Endodermal cell (in vitro differentiated cells): ENCODE measurements at regions not wholly inside any gene's neighbourhood (a gene's known extent, or its start where the extent isn't known, plus 50 kb on each side); places are given as distances from the start of the nearest gene placed in this dataset.
A peak's percentile ranks its signal among the peaks of the same experiment; 100 is the strongest.

ENCODE experiments used
- DNase-seq: peaks from one replicate; pipeline ENCODE4 v3.0.0-alpha.2; 2017
- H3K27ac ChIP-seq: 2 replicates; pipeline ENCODE4 v1.5.1; 2013; ENCODE audit warnings: mild to moderate bottlenecking, low read depth, low read length, moderate library complexity
- H3K27me3 ChIP-seq: 2 replicates; pipeline ENCODE4 v1.6.1; 2013; ENCODE audit warnings: mild to moderate bottlenecking, low read length, moderate library complexity; ENCODE audit not compliant: insufficient read depth, control insufficient read depth, poor library complexity, severe bottlenecking
- H3K36me3 ChIP-seq: 2 replicates; pipeline ENCODE4 v1.7.0; 2013; ENCODE audit warnings: mild to moderate bottlenecking, low read length, moderate library complexity; ENCODE audit not compliant: control insufficient read depth, insufficient read depth
- H3K4me1 ChIP-seq: one replicate; pipeline ENCODE4 v1.7.0; 2013; ENCODE audit warnings: low read length; ENCODE audit not compliant: control insufficient read depth, insufficient read depth
- H3K4me3 ChIP-seq: 2 replicates; pipeline ENCODE4 v1.5.1; 2013; ENCODE audit warnings: mild to moderate bottlenecking, low read length, moderate library complexity
- H3K9ac ChIP-seq: 2 replicates; pipeline ENCODE4 v1.6.1; 2013; ENCODE audit warnings: mild to moderate bottlenecking, low read length, moderate library complexity; ENCODE audit not compliant: poor library complexity, severe bottlenecking; ENCODE audit errors: extremely low read depth
- H3K9me3 ChIP-seq: 2 replicates; pipeline ENCODE4 v1.6.1; 2013; ENCODE audit warnings: mild to moderate bottlenecking, low read length, moderate library complexity; ENCODE audit not compliant: control insufficient read depth
- H3K27ac Mint-ChIP-seq: 2 replicates; pipeline ENCODE4 v1.8.0; 2020; ENCODE audit warnings: mixed read lengths
- H3K27me3 Mint-ChIP-seq: 2 replicates; pipeline ENCODE4 v1.8.0; 2021; ENCODE audit warnings: mild to moderate bottlenecking, mixed read lengths; ENCODE audit not compliant: insufficient read depth
- H3K36me3 Mint-ChIP-seq: 2 replicates; pipeline ENCODE4 v1.8.0; 2020; ENCODE audit warnings: low read depth, mixed read lengths
- H3K4me1 Mint-ChIP-seq: 2 replicates; pipeline ENCODE4 v1.8.0; 2020; ENCODE audit warnings: mixed read lengths
- H3K4me3 Mint-ChIP-seq: 2 replicates; pipeline ENCODE4 v1.8.0; 2020; ENCODE audit warnings: mild to moderate bottlenecking, moderate library complexity, mixed read lengths
- H3K9me3 Mint-ChIP-seq: 2 replicates; pipeline ENCODE4 v1.8.0; 2020; ENCODE audit warnings: mild to moderate bottlenecking, mixed read lengths
- WGBS, 2 experiments: methylation state at CpG; one replicate each; pipeline versions ENCODE4 v1.1.5 to v1.1.7; 2013; ENCODE audit warnings: missing lambda C conversion rate in 2 of 2, mixed read lengths in 1 of 2; ENCODE audit not compliant: insufficient coverage in 1 of 2, insufficient read length in 1 of 2; 5-methylcytosine and 5-hydroxymethylcytosine counted together
- TF ChIP-seq, protein P1 (sequence below): fragments of 200-600 bp; sonication (generic); conservative IDR thresholded peaks from 2 replicates; pipeline ENCODE4 v1.5.0; 2021; ENCODE audit warnings: antibody characterized with exemption, mild to moderate bottlenecking

DNA sequence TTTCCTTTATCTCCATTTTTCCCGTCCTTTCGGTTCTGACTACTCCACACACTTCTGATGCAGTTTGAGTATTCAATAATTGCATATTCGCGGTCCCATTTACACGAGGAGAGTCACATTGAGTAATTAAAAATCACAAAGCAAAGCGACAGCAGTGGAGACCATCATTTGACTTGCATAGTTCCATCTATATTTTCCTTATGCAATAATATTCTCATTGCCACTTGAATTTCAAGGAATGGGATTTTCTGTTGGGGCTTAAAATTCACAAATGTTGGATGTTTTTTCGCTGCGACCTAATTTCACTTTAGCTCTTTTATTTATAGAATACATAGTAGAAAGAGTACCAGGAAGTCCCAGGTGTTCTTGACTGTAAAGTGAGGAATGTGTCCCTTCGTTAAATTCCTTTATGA lies 186.8 kb downstream of the ZEB2 start:
- no peak overlapping the region for H3K27ac ChIP-seq
- no peaks in the 10 kb centered on the region for H3K36me3 ChIP-seq
- H3K4me3 Mint-ChIP-seq, result peak overlapping the region; percentile 79
- peak overlapping the region; percentile 79 for H3K4me3 ChIP-seq
- no peak for DNase-seq
- peaks cover 8% of the 10 kb centered on the region for H3K27me3 Mint-ChIP-seq
- no peaks in the 10 kb centered on the region for H3K4me1 ChIP-seq
- H3K4me1 Mint-ChIP-seq, result peaks cover 19% of the 10 kb centered on the region
- TF ChIP-seq, protein P1, sequence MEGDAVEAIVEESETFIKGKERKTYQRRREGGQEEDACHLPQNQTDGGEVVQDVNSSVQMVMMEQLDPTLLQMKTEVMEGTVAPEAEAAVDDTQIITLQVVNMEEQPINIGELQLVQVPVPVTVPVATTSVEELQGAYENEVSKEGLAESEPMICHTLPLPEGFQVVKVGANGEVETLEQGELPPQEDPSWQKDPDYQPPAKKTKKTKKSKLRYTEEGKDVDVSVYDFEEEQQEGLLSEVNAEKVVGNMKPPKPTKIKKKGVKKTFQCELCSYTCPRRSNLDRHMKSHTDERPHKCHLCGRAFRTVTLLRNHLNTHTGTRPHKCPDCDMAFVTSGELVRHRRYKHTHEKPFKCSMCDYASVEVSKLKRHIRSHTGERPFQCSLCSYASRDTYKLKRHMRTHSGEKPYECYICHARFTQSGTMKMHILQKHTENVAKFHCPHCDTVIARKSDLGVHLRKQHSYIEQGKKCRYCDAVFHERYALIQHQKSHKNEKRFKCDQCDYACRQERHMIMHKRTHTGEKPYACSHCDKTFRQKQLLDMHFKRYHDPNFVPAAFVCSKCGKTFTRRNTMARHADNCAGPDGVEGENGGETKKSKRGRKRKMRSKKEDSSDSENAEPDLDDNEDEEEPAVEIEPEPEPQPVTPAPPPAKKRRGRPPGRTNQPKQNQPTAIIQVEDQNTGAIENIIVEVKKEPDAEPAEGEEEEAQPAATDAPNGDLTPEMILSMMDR, result no peak
- H3K27me3 ChIP-seq, result peaks cover 7% of the 10 kb centered on the region
- no peaks in the 10 kb centered on the region for H3K9me3 Mint-ChIP-seq
- peak overlapping the region; percentile 61 for H3K9ac ChIP-seq
- peak overlapping the region; percentile 94 for H3K27ac Mint-ChIP-seq
- WGBS, 2 experiments, result 51 to 67% methylated on average over 4 to 7 of the region's 9 CpGs
- no peaks in the 10 kb centered on the region for H3K36me3 Mint-ChIP-seq
- H3K9me3 ChIP-seq, result no peaks in the 10 kb centered on the region

DNA sequence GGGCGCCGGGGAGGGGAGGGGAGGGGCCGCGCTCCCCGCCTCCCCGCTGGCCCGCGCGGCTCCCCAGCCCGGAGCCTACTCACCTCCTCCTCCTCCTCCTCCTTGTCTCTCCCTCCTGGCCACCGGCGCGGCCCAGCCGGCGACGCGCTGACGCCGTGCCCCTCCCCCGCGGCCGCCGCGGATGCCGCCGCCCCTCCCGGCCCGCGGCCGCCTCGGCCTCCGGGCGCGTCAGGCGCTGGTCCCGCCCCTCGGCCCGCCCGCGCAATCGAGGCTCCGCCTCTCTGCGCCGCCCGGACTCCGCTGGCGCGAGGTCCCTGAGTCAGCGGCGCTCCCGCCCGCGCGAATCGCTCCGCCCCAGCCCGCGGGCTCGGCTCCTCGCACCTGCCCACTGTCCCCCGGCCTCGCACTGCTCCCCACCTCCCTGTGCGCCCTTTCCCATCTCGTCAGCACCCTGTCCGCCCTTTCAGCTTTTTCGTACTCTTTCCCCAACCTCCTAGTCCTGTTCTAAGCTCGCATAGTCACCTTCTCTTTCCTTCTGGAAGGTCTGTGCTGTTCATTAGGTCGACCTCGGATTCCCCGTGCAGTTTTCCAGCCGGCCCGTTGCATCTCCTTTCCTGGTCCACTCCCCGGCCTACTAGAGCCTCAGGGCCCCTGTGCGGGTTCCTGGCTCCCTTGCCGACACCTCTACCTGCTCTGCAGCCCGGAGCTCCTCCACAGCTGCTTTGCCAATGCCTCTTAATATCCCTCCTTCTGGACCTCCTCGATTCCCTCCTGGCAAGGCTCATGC lies 187.4 kb downstream of the ZEB2 start:
- Mint-ChIP-seq H3K4me1 (peaks cover 20% of the 10 kb centered on the region), H3K27me3 (peaks cover 8% of the 10 kb centered on the region), H3K27ac (peak overlapping the region; percentile 94), H3K9me3 (no peaks in the 10 kb centered on the region), H3K36me3 (no peaks in the 10 kb centered on the region), H3K4me3 (peak overlapping the region; percentile 79)
- no peaks in the 10 kb centered on the region for H3K9me3 ChIP-seq
- DNase-seq, result peak; percentile 94
- H3K4me3 ChIP-seq, result peak overlapping the region; percentile 79
- 2 to 7% methylated on average over 16 to 73 of the region's 77 CpGs for WGBS, 2 experiments
- no peaks in the 10 kb centered on the region for H3K4me1 ChIP-seq
- TF ChIP-seq, protein P1, result no peak
- H3K9ac ChIP-seq, result peak overlapping the region; percentile 61
- H3K27ac ChIP-seq, result peak overlapping the region; percentile 68
- peaks cover 7% of the 10 kb centered on the region for H3K27me3 ChIP-seq
- no peaks in the 10 kb centered on the region for H3K36me3 ChIP-seq

DNA sequence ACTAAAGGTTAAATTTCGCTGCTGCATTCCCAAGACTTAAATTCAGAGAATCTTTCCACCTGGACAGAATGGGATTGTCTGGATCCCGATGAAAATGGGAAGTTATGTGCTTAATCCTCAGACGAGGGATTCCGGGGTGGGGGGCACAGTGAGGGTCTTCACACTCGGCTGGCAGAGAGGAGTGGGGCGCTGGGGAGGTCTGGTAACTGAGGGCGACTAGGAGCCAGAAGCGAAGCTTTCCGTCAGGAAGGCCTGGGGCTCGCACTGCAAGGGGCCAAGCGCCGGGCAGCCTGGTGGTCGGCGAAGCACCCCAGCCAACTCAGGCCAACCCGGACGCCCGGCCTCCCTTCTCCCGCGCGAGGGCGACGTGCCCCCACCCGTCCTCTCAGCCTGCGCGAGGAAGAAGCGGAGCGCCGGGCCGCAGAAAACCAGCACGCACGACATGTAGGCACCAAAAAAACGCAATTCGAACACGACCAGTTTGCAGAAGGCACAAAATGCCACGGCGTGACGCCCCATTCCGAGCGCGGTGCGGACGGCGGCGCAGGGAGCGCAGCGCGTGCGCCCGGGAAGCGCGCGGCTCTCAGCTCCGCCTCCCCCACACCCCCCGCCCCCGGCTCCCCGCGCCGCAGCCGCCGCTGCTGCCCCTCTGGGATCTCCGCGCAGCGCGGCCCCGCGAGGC lies 188.1 kb downstream of the ZEB2 start:
- peak overlapping the region; percentile 84 for H3K4me3 ChIP-seq
- peaks cover 8% of the 10 kb centered on the region for H3K27me3 Mint-ChIP-seq
- H3K36me3 ChIP-seq, result no peaks in the 10 kb centered on the region
- TF ChIP-seq, protein P1, result peak; percentile 39
- no peaks in the 10 kb centered on the region for H3K36me3 Mint-ChIP-seq
- peaks cover 7% of the 10 kb centered on the region for H3K27me3 ChIP-seq
- H3K9me3 Mint-ChIP-seq, result no peaks in the 10 kb centered on the region
- H3K9ac ChIP-seq, result peak overlapping the region; percentile 60
- 0% methylated on average over 8 to 61 of the region's 66 CpGs for WGBS, 2 experiments
- peak overlapping the region; percentile 79 for H3K4me3 Mint-ChIP-seq
- peak overlapping the region; percentile 1 for H3K27ac ChIP-seq
- no peak for DNase-seq
- H3K9me3 ChIP-seq, result no peaks in the 10 kb centered on the region
- peak overlapping the region; percentile 90 for H3K27ac Mint-ChIP-seq
- peaks cover 25% of the 10 kb centered on the region for H3K4me1 Mint-ChIP-seq
- H3K4me1 ChIP-seq, result no peaks in the 10 kb centered on the region
